GM18870 (cell line): ENCODE measurements at regions not wholly inside any gene's neighbourhood (a gene's known extent, or its start where the extent isn't known, plus 50 kb on each side); places are given as distances from the start of the nearest gene placed in this dataset.
"Not testable (repeated sequence)": the region's sequence is repeated elsewhere in the genome, so short reads cannot be mapped to it uniquely, and the experiment has no call there.

Experiments used
- ATAC-seq: cut with Tn5 transposase; IDR thresholded peaks from one replicate; pipeline ENCODE4 v1.9.1; 2021; ENCODE audit warnings: moderate library complexity; ENCODE audit not compliant: unreplicated experiment

DNA sequence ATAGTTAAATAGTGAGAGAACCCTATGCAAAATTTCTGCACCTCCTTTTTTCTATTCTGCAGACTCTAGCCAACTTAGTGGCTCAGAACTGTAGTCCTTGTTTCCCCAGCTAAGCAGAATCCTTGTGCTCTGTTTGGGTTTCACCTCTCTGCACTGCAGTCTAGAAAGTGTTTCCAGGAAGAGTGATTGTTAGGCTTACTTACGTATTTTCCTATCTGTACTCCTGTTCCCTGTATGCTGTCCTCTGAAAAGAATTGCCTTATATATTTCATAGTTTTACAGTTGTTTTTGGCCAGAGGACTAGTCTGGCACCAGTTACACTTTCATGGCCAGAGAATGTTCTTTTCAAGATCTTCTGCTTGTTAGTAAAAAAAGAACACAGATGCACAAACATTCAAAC is 154.6 kb upstream of the POT1 start:
- no peak for ATAC-seq

DNA sequence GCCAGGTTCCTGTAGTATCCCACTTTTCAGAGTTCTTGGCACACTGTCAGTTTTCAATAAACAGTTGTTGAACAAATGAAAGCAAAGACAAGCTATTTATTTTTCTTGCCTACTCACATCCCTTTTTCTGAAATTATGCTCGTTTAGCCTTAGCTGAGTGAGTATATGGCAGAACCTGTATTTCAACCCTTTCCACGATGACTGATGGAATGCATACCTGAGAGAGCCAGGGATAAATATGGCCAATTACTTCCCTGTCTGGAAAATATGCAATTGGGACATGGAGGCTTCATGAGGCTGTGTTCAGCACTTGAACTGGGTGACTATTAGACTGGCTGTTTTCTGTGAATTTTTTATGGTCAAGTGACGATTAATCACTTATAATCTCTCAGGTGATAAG is 144.5 kb upstream of the POT1 start:
- ATAC-seq: no peak

DNA sequence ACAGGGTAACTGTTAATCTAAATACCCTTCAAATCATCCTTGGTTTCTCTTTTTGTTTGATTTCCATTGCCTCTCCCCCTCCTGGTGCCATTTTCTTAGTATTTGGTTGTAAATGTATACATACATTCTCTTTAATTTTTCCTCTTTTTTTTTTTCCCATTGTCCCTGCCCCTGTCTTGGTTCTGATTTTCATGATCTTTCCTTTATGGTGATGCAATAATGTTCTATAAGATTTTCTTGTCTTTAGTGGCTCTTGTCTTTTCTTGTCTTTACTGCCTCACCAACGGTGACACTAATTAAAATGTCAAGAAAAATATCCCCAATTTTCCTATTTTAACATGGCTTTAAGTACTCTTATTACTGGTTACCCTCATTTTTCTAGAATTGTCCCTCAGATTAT is 135.9 kb upstream of the POT1 start:
- no peak for ATAC-seq

DNA sequence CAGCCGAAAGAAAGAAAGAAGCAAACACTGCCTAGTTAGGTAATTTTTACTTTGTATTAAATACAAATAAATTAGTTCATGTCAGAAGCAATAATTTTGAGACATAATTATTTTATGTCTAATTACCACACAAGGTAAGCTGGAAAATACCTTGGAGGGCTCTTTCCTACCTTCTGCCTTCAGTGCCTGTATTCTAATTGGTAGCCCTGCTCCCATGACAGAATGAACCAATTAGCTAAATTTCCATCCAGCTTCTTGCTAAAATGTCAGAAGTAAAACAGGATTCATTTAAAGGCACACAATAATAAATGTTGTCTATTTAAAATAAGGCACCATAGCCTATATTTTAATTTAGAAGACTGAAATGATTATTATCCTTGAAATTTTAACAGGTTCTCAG is 135.4 kb upstream of the POT1 start:
- no peak for ATAC-seq

DNA sequence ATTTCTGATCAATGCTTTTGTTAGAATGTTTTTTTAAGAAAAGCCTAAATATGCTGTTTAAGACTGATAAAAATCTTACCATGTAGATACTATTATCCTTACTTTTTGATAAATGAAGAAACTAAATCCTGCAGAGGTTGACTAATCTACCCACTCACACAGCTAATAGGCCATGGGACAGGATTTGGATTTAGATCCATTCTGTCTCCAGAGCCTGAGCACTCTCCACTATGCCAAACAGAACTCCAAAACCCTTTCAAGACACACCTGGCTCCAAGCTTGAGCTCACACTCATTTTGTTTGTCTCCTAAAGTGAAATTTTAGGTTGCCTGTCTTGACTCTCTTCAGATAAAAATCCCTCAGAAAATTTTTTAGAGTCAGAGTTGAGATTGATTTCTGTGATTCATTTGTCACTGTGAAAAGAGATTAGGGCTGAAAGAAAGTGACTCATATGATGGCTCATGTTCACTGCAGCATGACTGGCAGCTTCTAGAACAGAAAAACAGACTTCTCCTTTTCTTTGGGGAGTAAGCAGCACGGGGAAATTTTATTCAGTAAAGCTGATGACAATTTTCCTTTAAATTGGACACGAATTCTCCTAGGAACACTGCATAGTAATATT is 132.3 kb upstream of the POT1 start:
- ATAC-seq: peak; percentile 74

DNA sequence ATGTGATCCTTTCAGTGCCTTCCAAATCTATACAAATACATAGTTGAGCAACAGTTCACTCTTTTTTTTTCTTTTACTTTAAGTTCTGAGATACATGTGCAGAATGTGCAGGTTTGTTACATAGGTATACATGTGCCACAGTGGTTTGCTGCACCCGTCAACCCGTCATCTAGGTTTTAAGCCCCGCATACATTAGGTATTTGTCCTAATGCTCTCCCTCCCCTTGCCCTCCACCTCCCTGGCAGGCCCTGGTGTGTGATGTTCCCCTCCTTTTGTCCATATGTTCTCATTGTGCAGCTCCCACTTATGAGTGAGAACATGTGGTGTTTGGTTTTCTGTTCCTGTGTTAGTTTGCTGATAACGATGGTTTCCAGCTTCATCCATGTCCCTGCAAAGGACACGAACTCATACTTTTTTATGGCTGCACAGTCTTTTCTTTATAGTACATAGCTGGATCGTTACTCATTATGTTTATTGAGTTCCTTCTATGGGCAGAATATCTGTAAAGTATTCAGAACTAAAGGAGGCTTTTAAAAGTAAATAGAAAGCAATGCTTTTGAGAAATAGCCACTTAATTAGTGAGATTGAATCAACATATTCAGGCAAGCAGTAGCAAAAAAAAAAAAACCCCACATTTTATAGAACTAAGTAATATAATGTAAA is 131.6 kb upstream of the POT1 start:
- not testable (repeated sequence) for ATAC-seq

DNA sequence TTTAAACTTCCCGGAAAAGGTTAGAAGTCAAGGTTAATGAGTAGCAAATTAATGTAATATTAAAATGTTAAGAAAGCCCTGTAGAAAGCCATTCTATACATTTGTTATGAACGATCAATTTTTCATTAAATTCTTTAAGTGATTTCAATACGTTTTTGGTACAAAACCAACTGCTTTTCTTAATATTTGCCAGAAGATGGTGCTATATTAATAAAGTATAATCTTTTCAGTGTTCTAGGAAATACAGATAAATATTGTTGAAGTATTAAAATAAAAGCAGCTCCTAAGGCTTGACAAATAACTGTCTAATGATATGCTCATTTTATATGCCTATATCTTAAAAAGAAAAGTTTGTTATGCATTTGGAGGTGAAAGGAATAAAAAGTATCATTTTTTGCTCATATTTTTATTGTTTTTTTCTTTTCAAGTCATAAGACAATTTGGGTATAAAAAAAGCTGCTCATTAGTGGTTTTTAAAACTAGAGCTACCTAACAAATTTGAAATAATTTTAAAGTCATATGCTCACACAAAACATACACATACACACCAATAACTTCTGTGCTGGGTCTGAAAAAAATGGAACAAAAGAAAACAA is 130.3 kb upstream of the POT1 start:
- ATAC-seq: no peak

DNA sequence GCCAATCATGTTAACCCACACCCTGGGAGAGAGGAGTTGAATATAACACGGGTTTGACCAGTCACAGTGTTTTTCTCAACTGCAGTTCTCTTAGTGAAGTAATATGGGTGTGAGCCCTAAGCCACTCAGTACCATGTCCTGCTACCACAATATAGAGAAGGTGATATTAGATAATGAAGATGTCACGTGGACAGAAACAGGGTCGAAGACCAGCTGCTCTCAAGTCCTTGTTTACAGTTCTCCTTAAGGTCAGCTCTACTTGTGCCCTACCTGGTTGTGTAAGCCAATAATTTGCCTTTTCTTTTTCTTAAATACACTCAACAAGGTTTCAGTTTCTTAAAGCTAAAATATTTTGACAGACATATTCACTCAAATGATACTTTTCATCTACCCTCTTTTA is 128.3 kb upstream of the POT1 start:
- ATAC-seq: no peak

DNA sequence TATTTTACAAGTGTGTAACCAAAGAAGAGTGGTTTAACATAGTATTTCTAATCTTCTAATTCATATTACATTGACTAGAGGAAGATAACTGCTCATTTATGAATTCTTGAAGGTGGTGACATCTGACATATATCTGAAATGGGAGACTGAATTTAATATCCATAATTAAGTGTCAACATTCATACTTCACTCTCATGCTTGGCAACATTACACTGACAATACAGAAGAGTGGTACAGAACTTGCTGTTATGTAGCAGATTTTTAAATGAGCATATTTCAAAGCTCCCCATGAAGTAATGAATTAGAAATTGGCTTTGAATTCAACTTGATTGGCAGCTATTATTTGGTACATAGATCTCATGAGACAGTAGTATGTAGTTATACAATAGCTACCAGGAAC is 125.8 kb upstream of the POT1 start:
- ATAC-seq: no peak

DNA sequence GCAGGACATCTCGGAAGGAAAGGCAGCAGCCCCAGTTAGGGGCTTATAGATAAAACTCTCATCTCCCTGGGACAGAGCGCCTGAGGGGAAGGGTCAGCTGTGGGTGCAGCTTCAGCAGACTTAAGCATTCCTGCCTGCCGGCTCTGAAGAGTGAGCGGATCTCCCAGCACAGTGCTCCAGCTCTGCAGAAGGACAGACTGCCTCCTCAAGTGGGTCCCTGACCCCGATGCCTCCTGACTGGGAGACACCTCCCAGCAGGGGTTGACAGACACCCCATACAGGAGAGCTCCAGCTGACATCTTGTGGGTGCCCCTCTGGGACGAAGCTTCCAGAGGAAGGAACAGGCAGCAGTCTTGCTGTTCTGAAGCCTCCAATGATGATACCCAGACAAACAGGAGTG is 117.1 kb upstream of the POT1 start:
- ATAC-seq: no peak

DNA sequence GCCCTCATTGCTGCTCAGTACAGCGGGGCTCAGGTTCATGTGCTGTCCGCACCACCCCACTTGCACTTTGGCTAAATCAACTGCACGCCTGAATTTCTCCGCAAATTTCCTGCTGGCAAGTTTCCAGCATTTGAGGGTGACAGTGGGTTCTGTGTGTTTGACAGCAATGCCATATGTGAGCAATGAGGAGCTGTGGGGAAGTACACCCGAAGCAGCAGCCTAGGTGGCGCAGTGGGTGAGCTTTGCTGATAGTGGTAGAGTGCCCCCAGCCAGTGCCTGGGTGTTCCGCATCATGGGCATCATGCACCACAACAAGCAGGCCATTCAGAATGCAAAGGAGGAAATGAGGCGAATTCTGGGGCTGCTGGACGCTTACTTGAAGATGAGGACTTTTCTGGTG is 103.9 kb upstream of the POT1 start:
- ATAC-seq: no peak

DNA sequence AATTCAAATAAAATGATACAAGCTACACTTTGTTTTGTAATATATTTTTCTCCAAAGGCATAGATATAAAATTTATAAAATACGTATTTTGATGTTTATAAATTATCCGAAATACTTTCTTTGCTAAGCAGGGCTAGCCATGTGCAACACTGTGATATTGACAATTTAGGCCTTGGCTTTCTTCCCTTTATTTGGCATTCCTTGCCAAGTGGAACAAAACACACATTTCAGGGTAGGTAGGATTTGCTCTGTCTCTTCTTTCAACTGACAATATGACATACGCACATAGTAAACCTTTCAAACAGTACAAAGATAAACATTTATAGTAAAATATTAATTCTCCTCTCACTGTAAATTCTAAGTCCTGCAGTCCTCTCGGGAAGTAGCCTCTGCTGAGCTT is 103.3 kb upstream of the POT1 start:
- ATAC-seq: no peak

DNA sequence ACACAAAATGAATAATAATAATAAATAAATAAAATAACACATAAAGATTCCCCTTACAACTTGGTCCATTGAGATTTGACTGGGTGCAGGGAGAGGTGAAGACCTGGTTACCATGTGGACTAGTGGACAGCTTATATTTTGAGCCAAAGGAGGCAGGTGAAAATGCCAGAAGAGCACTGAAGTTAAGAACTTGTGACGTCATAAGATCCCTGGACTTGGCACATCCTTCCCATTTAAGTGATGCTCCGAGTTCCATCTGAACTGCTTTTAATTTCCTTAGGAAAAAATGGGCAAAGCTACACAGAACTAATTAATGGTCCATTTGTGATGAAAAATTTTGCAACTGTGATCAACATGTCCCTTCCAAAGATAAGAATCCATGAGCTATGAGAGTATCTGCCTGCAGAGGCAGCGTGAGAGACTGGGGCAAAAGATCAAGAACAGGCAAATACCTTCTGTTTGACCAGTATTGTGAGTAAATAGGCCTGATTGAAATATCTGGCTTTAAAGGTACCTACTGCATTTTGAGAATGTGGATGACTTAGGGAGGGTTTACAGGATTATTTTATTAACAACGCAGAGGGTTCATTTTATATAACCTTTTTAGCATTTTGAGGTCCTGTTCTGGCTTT is 101.2 kb upstream of the POT1 start:
- no peak for ATAC-seq

DNA sequence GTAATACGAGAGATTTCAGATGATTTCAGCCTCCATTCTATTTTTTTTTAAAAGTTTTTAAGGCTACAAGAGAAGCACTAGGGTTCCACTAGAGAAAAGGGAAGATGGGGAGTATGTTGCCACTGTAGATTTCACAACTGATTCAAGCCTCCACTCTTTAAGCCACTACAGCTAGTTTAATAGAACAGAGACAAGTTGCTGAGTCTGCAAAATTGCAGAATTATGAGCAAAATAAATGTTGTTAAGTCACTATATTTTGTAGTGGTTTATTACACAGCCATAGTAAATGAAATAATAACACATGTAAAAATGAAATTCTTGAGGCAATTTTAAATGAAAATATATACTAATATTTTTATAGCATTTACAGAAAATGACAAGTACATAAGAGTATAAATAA is 96.0 kb upstream of the POT1 start:
- ATAC-seq: no peak

DNA sequence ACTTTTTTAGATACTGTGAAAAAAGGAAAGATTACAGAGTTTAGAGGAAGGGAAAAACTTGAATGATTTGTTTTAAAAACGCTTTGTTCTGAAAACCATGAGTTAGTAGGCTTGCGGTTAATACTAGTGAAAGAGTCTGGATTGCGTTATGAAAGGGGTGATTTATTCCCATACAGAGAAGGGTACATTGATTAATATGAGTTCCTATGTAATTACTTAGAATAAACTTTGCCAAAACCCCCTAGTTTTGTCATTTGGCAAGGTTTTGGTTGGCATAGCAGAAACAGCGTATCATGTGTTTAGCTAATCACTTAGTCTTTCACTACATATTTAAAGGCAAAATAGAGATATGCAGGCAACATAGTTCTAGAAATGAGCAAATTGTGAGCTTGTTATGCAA is 91.2 kb upstream of the POT1 start:
- ATAC-seq: no peak

DNA sequence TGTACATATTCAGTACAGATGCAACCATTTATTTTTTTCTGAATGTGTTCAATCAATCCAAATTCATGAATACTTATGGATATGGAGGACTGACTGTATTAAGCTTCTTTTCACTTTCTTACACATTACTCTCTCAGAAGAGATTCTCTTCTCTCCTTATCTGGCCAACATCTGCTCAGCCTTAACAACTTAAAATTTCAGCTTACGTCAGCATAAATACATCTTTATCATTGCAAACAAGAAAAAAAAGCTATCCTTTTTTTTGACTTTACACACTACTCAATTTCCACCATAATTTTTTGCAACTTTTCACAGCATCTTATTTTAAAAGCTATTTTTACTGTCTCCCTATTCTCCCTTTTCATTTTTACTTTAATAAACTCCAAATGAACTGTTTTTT is 80.9 kb upstream of the POT1 start:
- no peak for ATAC-seq

DNA sequence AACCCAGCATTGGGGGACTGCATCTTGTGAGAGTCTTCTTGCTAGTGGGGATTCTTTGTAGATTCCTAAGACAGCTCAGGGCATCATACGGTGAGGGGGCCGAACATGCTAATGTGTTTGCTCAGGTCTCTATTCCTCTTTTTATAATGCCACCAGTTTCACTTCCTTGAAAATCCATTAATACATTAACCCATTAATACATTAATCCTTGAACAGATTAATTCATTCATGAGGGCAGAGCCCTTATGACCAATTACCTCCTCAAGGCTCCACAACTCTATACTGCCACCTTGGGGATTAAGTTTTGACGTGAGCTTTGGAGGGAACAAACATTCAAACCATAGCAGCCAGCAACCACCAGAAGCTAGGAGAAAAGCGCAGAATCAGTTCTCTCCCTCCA is 67.2 kb upstream of the POT1 start:
- ATAC-seq: no peak

DNA sequence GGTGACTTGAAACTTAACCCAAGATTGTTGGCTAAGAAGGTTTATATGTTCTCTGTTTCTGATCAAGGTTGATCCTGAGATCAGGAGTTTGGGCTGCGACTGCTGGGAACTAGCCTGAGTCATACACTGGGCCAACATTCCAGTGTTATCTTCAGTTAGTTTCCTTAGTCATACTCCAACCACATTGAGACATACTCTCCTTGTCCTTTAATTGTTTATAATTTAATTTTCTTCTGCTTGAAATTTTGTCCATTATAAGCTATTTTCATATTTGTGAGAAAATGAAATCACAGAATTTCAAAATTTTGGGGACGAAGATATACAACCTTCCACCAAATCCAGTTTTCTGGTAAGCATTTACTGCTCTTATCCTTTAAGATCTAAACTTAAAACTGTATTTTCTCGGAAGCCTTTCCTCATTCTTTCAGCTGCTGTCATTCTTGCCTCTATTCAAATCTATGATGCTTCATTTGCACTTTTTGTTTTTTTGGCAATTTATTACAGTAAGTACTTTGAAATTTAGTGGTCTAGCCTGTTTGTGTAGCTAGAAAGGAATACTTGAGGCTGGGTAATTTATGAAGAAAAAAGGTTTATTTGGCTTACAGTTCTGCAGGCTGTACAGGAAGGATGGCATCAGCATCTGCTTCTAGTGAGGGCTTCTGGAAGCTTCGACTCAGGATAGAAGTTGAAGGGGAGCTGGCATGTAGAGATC is 63.4 kb upstream of the POT1 start:
- ATAC-seq: no peak

DNA sequence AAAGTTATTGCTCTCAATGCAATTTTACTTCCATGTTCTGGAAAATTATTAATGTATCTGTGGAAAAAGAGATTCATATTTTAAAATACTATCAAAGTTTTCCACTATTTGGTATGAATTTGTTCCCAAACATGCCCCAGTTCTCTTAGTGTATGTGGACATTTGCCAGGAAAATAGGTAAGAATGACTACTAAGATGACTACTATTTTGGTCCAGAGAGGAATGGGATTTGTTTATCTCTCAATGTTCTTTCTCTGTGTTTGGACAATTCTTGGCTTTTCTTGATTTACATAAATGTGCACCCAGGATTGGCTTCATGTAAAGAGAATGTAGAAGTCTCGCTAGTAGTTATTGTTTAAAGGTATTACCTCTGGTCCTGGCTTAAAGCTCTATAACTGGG is 60.3 kb upstream of the POT1 start:
- no peak for ATAC-seq
